ENCODE measurements at regions not wholly inside any gene's neighbourhood (a gene's known extent, or its start where the extent isn't known, plus 50 kb on each side); places are given as distances from the start of the nearest gene placed in this dataset.

GRCh38 chr15:87805117-87805820 lies 451.3 kb downstream of the NTRK3 start:
- intact Hi-C loops (cut with DNase I; ENCODE audit: low total_unique reads): no loop called here
- Histone ChIP-seq H3K4me3 (no peak overlapping the region), H3K27me3 (replicated peaks in 1 of 7) (no peaks in the 10 kb centered on the region), H3K4me1 (no peaks in the 10 kb centered on the region), H3K36me3 (no peaks in the 10 kb centered on the region), H3K9me3 (no peaks in the 10 kb centered on the region), H3K27ac (no peak overlapping the region)
- 68 to 84% (median 75%) methylated on average over 4 of the region's 4 CpGs for WGBS, 5 donors
- TF ChIP-seq, protein P1, sequence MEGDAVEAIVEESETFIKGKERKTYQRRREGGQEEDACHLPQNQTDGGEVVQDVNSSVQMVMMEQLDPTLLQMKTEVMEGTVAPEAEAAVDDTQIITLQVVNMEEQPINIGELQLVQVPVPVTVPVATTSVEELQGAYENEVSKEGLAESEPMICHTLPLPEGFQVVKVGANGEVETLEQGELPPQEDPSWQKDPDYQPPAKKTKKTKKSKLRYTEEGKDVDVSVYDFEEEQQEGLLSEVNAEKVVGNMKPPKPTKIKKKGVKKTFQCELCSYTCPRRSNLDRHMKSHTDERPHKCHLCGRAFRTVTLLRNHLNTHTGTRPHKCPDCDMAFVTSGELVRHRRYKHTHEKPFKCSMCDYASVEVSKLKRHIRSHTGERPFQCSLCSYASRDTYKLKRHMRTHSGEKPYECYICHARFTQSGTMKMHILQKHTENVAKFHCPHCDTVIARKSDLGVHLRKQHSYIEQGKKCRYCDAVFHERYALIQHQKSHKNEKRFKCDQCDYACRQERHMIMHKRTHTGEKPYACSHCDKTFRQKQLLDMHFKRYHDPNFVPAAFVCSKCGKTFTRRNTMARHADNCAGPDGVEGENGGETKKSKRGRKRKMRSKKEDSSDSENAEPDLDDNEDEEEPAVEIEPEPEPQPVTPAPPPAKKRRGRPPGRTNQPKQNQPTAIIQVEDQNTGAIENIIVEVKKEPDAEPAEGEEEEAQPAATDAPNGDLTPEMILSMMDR (IDR thresholded peaks at IDR 0.05 in 8 of 11, conservative IDR thresholded peaks at IDR 0.05 in 3 of 11): no peak
- TF ChIP-seq POLR2A (IDR thresholded peaks at IDR 0.05) (no peak), POLR2AphosphoS5 (IDR thresholded peaks at IDR 0.05) (no peak)
- no peak for DNase-seq

- no peak overlapping the region for H3K4me3 ChIP-seq
- H3K27ac ChIP-seq: no peak overlapping the region
- no peak for TF ChIP-seq POLR2A (IDR thresholded peaks at IDR 0.05)
- TF ChIP-seq POLR2AphosphoS5 (IDR thresholded peaks at IDR 0.05): no peak
- TF ChIP-seq, protein P1 (IDR thresholded peaks at IDR 0.05 in 8 of 11, conservative IDR thresholded peaks at IDR 0.05 in 3 of 11): no peak
- no peaks in the 10 kb centered on the region for H3K36me3 ChIP-seq
- no peaks in the 10 kb centered on the region for H3K9me3 ChIP-seq
- DNase-seq: no peak
- H3K27me3 ChIP-seq (replicated peaks in 1 of 7): no peaks in the 10 kb centered on the region
- intact Hi-C loops (cut with DNase I; ENCODE audit: low total_unique reads): no loop called here
- no peaks in the 10 kb centered on the region for H3K4me1 ChIP-seq
These were observed 452.1 kb downstream of the NTRK3 start for GRCh38 chr15:87804451-87804850.

DNA sequence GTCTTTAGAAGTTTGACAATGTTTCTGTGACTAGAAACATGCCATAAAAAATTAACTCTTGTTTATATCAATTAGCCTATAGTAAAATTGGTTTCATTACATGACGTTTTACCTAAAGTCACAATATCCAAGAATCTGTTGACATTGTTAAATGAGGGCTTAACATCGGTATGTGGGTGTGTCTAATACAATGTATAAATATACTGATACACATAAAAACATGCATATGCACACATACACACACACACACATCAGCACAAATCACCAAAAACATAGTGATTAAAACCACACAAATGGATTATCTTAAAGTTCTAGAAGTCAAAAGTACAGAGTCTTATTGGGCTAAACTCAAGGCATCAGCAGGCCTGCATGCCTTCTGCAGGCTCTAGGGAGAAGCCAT lies 456.7 kb downstream of the NTRK3 start:
- Histone ChIP-seq H3K4me3 (no peak overlapping the region), H3K4me1 (no peaks in the 10 kb centered on the region), H3K27me3 (replicated peaks in 1 of 7) (no peaks in the 10 kb centered on the region), H3K27ac (no peak overlapping the region), H3K36me3 (no peaks in the 10 kb centered on the region), H3K9me3 (no peaks in the 10 kb centered on the region)
- TF ChIP-seq, protein P1 (IDR thresholded peaks at IDR 0.05 in 8 of 11, conservative IDR thresholded peaks at IDR 0.05 in 3 of 11): no peak
- no peak for TF ChIP-seq POLR2AphosphoS5 (IDR thresholded peaks at IDR 0.05)
- TF ChIP-seq POLR2A (IDR thresholded peaks at IDR 0.05): no peak
- intact Hi-C loops (cut with DNase I; ENCODE audit: low total_unique reads): no loop called here
- no peak for DNase-seq
- 38 to 80% (median 40%) methylated on average over 2 of the region's 2 CpGs for WGBS, 5 donors

- Histone ChIP-seq H3K9me3 (no peaks in the 10 kb centered on the region), H3K36me3 (no peaks in the 10 kb centered on the region), H3K4me1 (no peaks in the 10 kb centered on the region), H3K27me3 (replicated peaks in 1 of 7) (no peaks in the 10 kb centered on the region), H3K27ac (no peak overlapping the region), H3K4me3 (no peak overlapping the region)
- 77 to 97% (median 90%) methylated on average over 3 of the region's 3 CpGs for WGBS, 5 donors
- DNase-seq: no peak
- TF ChIP-seq, protein P1 (IDR thresholded peaks at IDR 0.05 in 8 of 11, conservative IDR thresholded peaks at IDR 0.05 in 3 of 11): no peak
- TF ChIP-seq POLR2AphosphoS5 (IDR thresholded peaks at IDR 0.05) (no peak), POLR2A (IDR thresholded peaks at IDR 0.05) (no peak)
- intact Hi-C loops (cut with DNase I; ENCODE audit: low total_unique reads): no loop called here
These were observed 457.1 kb downstream of the NTRK3 start for GRCh38 chr15:87799428-87799827.
